Kidney (tissue), 13 donors: ENCODE measurements at regions not wholly inside any gene's neighbourhood (a gene's known extent, or its start where the extent isn't known, plus 50 kb on each side); places are given as distances from the start of the nearest gene placed in this dataset.

Experiments
- DNase-seq, 5 donors: peaks; one replicate each; pipeline ENCODE4 v3.0.0-alpha.2; 2013 to 2020
- FAIRE-seq: peaks from 2 replicates; lab custom pipeline; 2012; peaks lifted over from hg19 to GRCh38; lab: Jason Lieb, UNC
- H3K27ac ChIP-seq, 2 donors: one replicate each; pipeline ENCODE4 v1.7.0; 2013; ENCODE audit warnings: low read depth in 2 of 2, low read length in 2 of 2, inconsistent platforms in 1 of 2
- H3K27me3 ChIP-seq: one replicate; pipeline ENCODE4 v1.7.1; 2013; ENCODE audit warnings: low read length, inconsistent platforms; ENCODE audit not compliant: control insufficient read depth, insufficient read depth
- H3K36me3 ChIP-seq, 3 donors: one replicate each; pipeline versions ENCODE4 v1.7.0 to v1.7.1; 2013; ENCODE audit warnings: low read length in 3 of 3, control low read depth in 1 of 3, inconsistent platforms in 1 of 3; ENCODE audit not compliant: insufficient read depth in 3 of 3, control insufficient read depth in 2 of 3
- H3K4me1 ChIP-seq, 3 donors: one replicate each; pipeline versions ENCODE4 v1.7.0 to v1.7.1; 2013; ENCODE audit warnings: low read length in 3 of 3, inconsistent platforms in 1 of 3, low read depth in 1 of 3; ENCODE audit not compliant: control insufficient read depth in 2 of 3, insufficient read depth in 2 of 3
- H3K4me3 ChIP-seq, 3 donors: one replicate each; pipeline versions ENCODE4 v1.7.0 to v1.8.1; 2013; ENCODE audit warnings: low read length in 3 of 3, control low read depth in 1 of 3, inconsistent platforms in 1 of 3
- H3K9ac ChIP-seq, 3 donors: one replicate each; pipeline versions ENCODE4 v1.7.0 to v1.7.1; 2013; ENCODE audit warnings: low read length in 3 of 3, control low read depth in 1 of 3, inconsistent platforms in 1 of 3
- H3K9me3 ChIP-seq, 3 donors: one replicate each; pipeline versions ENCODE4 v1.7.0 to v1.7.1; 2013; ENCODE audit warnings: low read length in 3 of 3, control low read depth in 1 of 3, inconsistent platforms in 1 of 3; ENCODE audit not compliant: control insufficient read depth in 2 of 3, insufficient read depth in 1 of 3
- CTCF ChIP-seq: IDR thresholded peaks from 3 replicates; pipeline ENCODE4 v1.5.1; 2012; ENCODE audit warnings: mild to moderate bottlenecking, moderate library complexity, borderline replicate concordance; ENCODE audit not compliant: insufficient read depth; ENCODE audit errors: extremely low read depth
- intact Hi-C: fragments of 100-400 bp; cut with DNase I; formaldehyde crosslinking; loops from one replicate; pipeline ENCODE4 v1.11.1; 2022
- donor health status: control.
- donor health status: control.
- donor health status: control.
- donor health status: control.
- donor health status: control.
- donor health status: DM: yes; HTN: yes; CAD: no.
- donor health status: Normal renal cell carcinoma (clear cell type).

GRCh38 chr13:58884353-58885209 lies 1253.0 kb downstream of the PCDH17 start:
- Histone ChIP-seq H3K9me3 (no peaks in the 10 kb centered on the region), H3K36me3 (no peaks in the 10 kb centered on the region), H3K9ac (no peak overlapping the region), H3K4me1 (peaks cover 0 to 2% (median 0%) of the 10 kb centered on the region in 3 donors), H3K4me3 (peak overlapping the region in 2 of 3 donors; percentile 28 to 33), H3K27me3 (no peaks in the 10 kb centered on the region), H3K27ac (no peak overlapping the region)
- intact Hi-C loops: no loop called here
- no peak for TF ChIP-seq CTCF
- peak; percentile 27 for FAIRE-seq
- peak in 2 of 5 donors; percentile 43 to 50 for DNase-seq

GRCh38 chr13:58889474-58889873 lies 1257.9 kb downstream of the PCDH17 start:
- Histone ChIP-seq H3K4me3 (no peak overlapping the region), H3K9ac (no peak overlapping the region), H3K4me1 (peaks cover 0 to 2% (median 0%) of the 10 kb centered on the region in 3 donors), H3K36me3 (no peaks in the 10 kb centered on the region), H3K9me3 (no peaks in the 10 kb centered on the region), H3K27ac (no peak overlapping the region), H3K27me3 (no peaks in the 10 kb centered on the region)
- intact Hi-C loops: no loop called here
- DNase-seq (no peak), FAIRE-seq (no peak)
- no peak for TF ChIP-seq CTCF

- intact Hi-C loops: no loop called here
- no peak for TF ChIP-seq CTCF
- Histone ChIP-seq H3K36me3 (no peaks in the 10 kb centered on the region), H3K27me3 (no peaks in the 10 kb centered on the region), H3K4me3 (no peak overlapping the region), H3K27ac (no peak overlapping the region), H3K9me3 (no peaks in the 10 kb centered on the region), H3K4me1 (no peaks in the 10 kb centered on the region), H3K9ac (no peak overlapping the region)
- DNase-seq (no peak), FAIRE-seq (no peak)
Measured at GRCh38 chr13:58893396-58893795, 1261.9 kb downstream of the PCDH17 start.
